Tibial nerve (tissue), 4 donors: ENCODE measurements at regions not wholly inside any gene's neighbourhood (a gene's known extent, or its start where the extent isn't known, plus 50 kb on each side); places are given as distances from the start of the nearest gene placed in this dataset.

Source experiments
- DNase-seq, 2 donors: peaks; one replicate each; pipeline ENCODE4 v3.0.0-alpha.2; 2019; ENCODE audit warnings: low spot score in 2 of 2
- H3K27ac ChIP-seq, 4 donors: fragments of 200-600 bp; sonication (generic) in 3 of 4; one replicate each; pipeline ENCODE4 v1.5.1; 2017 to 2019; ENCODE audit warnings: mild to moderate bottlenecking in 1 of 4
- H3K27me3 ChIP-seq, 2 donors: fragments of 200-600 bp; sonication (generic) in 1 of 2; one replicate each; pipeline versions ENCODE4 v1.5.1 to v1.6.0; 2017 to 2019
- H3K36me3 ChIP-seq, 3 donors: fragments of 200-600 bp; sonication (generic); one replicate each; pipeline ENCODE4 v1.5.1; 2018 to 2019
- H3K4me1 ChIP-seq, 4 donors: fragments of 200-600 bp; sonication (generic) in 3 of 4; one replicate each; pipeline ENCODE4 v1.5.1; 2017 to 2019
- H3K4me3 ChIP-seq, 4 donors: fragments of 200-600 bp; sonication (generic) in 3 of 4; one replicate each; pipeline ENCODE4 v1.5.1; 2017 to 2019; ENCODE audit warnings: mild to moderate bottlenecking in 1 of 4, moderate library complexity in 1 of 4
- H3K9me3 ChIP-seq, 4 donors: fragments of 200-600 bp; sonication (generic) in 3 of 4; one replicate each; pipeline ENCODE4 v1.5.1; 2017 to 2019
- EP300 ChIP-seq, 2 donors: sonication (generic); formaldehyde crosslinking; IDR thresholded peaks; one replicate each; pipeline ENCODE4 v1.6.1; 2017; ENCODE audit warnings: antibody characterized with exemption in 2 of 2, mild to moderate bottlenecking in 1 of 2
- POLR2A ChIP-seq, 2 donors: fragments of 450-650 bp; IDR thresholded peaks; one replicate each; pipeline ENCODE4 v1.6.1; 2017; ENCODE audit warnings: antibody characterized with exemption in 2 of 2, mild to moderate bottlenecking in 2 of 2, moderate library complexity in 2 of 2
- WGBS, 2 donors: methylation state at CpG; one replicate each; pipeline ENCODE4 v1.1.5; 2018; 5-methylcytosine and 5-hydroxymethylcytosine counted together
- TF ChIP-seq, protein P1 (sequence below), 5 experiments: fragments of 200-600 bp in 3 of 5; fragments of 450-650 bp in 2 of 5; sonication (generic) in 3 of 5; IDR thresholded peaks; one replicate each; pipeline ENCODE4 v1.5.1; 2016 to 2019; ENCODE audit warnings: antibody characterized with exemption in 5 of 5, mild to moderate bottlenecking in 3 of 5, moderate library complexity in 2 of 5

DNA sequence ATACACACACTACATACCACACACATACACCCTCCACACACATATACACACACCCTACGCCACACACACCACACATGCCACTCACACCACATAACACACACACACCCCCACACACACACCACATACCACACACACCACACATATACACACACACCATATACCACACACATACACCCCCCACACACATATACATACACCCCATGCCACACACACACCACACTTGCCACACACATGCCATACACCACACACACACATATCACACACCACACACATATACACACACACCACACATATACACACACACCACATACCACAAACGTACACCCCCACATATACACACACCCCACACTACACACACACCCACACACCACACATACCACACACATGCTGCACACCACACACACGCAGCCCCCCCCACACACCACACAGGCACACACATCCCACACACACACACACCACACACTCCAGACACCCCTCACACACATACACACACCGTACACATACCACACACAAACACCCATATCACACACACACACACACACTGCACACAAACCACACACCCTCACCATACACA lies 76.7 kb upstream of the TMPRSS2 start:
- Histone ChIP-seq H3K9me3 (peaks cover 0 to 22% (median 0%) of the 10 kb centered on the region in 4 donors), H3K27me3 (no peaks in the 10 kb centered on the region), H3K4me3 (no peak overlapping the region), H3K27ac (no peak overlapping the region), H3K36me3 (no peaks in the 10 kb centered on the region), H3K4me1 (no peaks in the 10 kb centered on the region)
- TF ChIP-seq EP300 (IDR thresholded peaks at IDR 0.05) (no peak), POLR2A (IDR thresholded peaks at IDR 0.05) (no peak)
- TF ChIP-seq, protein P1, sequence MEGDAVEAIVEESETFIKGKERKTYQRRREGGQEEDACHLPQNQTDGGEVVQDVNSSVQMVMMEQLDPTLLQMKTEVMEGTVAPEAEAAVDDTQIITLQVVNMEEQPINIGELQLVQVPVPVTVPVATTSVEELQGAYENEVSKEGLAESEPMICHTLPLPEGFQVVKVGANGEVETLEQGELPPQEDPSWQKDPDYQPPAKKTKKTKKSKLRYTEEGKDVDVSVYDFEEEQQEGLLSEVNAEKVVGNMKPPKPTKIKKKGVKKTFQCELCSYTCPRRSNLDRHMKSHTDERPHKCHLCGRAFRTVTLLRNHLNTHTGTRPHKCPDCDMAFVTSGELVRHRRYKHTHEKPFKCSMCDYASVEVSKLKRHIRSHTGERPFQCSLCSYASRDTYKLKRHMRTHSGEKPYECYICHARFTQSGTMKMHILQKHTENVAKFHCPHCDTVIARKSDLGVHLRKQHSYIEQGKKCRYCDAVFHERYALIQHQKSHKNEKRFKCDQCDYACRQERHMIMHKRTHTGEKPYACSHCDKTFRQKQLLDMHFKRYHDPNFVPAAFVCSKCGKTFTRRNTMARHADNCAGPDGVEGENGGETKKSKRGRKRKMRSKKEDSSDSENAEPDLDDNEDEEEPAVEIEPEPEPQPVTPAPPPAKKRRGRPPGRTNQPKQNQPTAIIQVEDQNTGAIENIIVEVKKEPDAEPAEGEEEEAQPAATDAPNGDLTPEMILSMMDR (IDR thresholded peaks at IDR 0.05) = no peak
- no peak for DNase-seq
- WGBS, 2 donors = 93 to 98% methylated on average over 4 of the region's 4 CpGs

DNA sequence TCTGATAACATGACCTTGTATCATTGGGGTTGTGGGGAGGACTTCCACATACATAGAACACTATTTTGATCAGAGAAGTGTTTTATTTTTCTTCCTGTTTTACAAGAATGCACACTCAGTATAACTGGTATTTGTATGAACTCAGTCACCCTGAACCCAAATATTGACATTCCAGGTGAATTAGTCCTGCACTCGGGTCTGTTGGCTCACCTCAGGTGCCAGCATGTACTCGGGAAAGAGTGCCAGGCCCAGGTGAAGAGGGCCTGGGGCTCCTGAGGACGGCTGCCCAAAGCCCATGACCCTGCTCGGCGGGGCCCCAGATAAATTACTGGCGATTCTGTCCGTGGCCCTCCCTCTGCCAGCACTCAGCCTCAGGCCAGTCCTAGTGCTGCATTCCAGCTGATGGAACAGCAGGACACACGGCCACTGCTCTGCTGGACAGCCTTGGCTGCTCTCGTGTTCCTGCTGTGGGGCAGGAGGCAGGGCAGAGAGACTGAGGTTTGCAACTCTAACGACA lies 75.4 kb upstream of the TMPRSS2 start:
- no peaks in the 10 kb centered on the region for H3K36me3 ChIP-seq
- WGBS, 2 donors = 47 to 57% methylated on average over 9 of the region's 10 CpGs
- no peak for DNase-seq
- no peak for TF ChIP-seq EP300 (IDR thresholded peaks at IDR 0.05)
- TF ChIP-seq POLR2A (IDR thresholded peaks at IDR 0.05) = no peak
- TF ChIP-seq, protein P1 (IDR thresholded peaks at IDR 0.05) = no peak
- no peak overlapping the region for H3K4me3 ChIP-seq
- H3K4me1 ChIP-seq = no peaks in the 10 kb centered on the region
- no peaks in the 10 kb centered on the region for H3K27me3 ChIP-seq
- peaks cover 0 to 29% (median 2%) of the 10 kb centered on the region in 4 donors for H3K9me3 ChIP-seq
- H3K27ac ChIP-seq = no peak overlapping the region

- TF ChIP-seq POLR2A (IDR thresholded peaks at IDR 0.05) (no peak), EP300 (IDR thresholded peaks at IDR 0.05) (no peak)
- TF ChIP-seq, protein P1 (IDR thresholded peaks at IDR 0.05) = no peak
- Histone ChIP-seq H3K4me3 (no peak overlapping the region), H3K9me3 (peaks cover 0 to 31% (median 6%) of the 10 kb centered on the region in 4 donors), H3K27me3 (no peaks in the 10 kb centered on the region), H3K4me1 (no peaks in the 10 kb centered on the region), H3K27ac (no peak overlapping the region), H3K36me3 (no peaks in the 10 kb centered on the region)
- DNase-seq = no peak
- WGBS, 2 donors = 91 to 93% methylated on average over 7 of the region's 7 CpGs
These were observed 74.9 kb upstream of the TMPRSS2 start for GRCh38 chr21:41582866-41583265.

DNA sequence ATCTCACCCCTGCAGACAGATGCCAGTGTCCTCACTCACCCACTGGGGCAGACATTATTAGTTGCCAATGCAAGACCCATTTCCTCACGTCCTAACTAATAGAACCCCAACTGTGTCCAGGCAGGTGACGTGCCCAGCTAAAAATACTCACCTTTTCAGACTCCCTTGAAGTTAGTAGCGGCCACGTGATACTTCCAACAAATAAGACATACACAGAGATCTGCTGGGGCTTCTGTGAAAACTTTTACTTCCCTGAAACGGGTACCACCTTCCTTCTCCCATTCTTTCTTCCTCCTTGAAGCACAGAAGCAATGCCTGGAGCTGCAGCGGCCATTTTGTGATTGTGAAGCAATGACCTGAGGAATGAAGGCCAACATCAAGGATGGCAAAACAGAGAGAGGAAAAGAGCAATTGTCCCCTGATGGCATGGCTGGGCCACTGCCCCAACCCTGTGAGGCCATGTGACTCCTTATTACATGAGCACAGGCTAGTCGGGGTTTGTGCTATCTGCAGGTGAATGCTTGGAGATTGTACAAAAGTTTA lies 74.4 kb upstream of the TMPRSS2 start:
- WGBS, 2 donors = 89 to 92% methylated on average over 7 of the region's 7 CpGs
- Histone ChIP-seq H3K36me3 (no peaks in the 10 kb centered on the region), H3K9me3 (peaks cover 0 to 31% (median 6%) of the 10 kb centered on the region in 4 donors), H3K4me3 (no peak overlapping the region), H3K4me1 (no peaks in the 10 kb centered on the region), H3K27me3 (no peaks in the 10 kb centered on the region), H3K27ac (no peak overlapping the region)
- TF ChIP-seq POLR2A (IDR thresholded peaks at IDR 0.05) = no peak
- TF ChIP-seq EP300 (IDR thresholded peaks at IDR 0.05) = no peak
- TF ChIP-seq, protein P1 (IDR thresholded peaks at IDR 0.05) = no peak
- no peak for DNase-seq

GRCh38 chr21:41581592-41582228 lies 73.8 kb upstream of the TMPRSS2 start:
- Histone ChIP-seq H3K27me3 (no peaks in the 10 kb centered on the region), H3K4me3 (no peak overlapping the region), H3K27ac (peak overlapping the region in 1 of 4 donors; percentile 55), H3K36me3 (no peaks in the 10 kb centered on the region), H3K9me3 (peaks cover 0 to 28% (median 6%) of the 10 kb centered on the region in 4 donors), H3K4me1 (no peaks in the 10 kb centered on the region)
- DNase-seq = no peak
- TF ChIP-seq EP300 (IDR thresholded peaks at IDR 0.05) = no peak
- TF ChIP-seq POLR2A (IDR thresholded peaks at IDR 0.05) = no peak
- TF ChIP-seq, protein P1 (IDR thresholded peaks at IDR 0.05) = no peak
- WGBS, 2 donors = 84 to 85% methylated on average over 16 of the region's 16 CpGs
